A549 (cell line): ENCODE measurements at regions not wholly inside any gene's neighbourhood (a gene's known extent, or its start where the extent isn't known, plus 50 kb on each side); places are given as distances from the start of the nearest gene placed in this dataset.

Source experiments
- ATAC-seq, 2 experiments: fragments of 200-7000 bp in 1 of 2; fragments of >200 bp in 1 of 2; cut with Nextera tagmentation in 1 of 2; cut with Tn5 transposase in 1 of 2; 3 replicates each; pipeline versions ENCODE4 v1.8.0 to v1.9.1; 2018 to 2020; ENCODE audit warnings: mild to moderate bottlenecking in 1 of 2, moderate library complexity in 1 of 2
- CTCF ChIA-PET: fragments of 300-600 bp; sonication (Branson Sonifier 250); formaldehyde crosslinking; extraction: SDS; loops from one replicate; lab custom pipeline; 2021; ENCODE audit warnings: antibody characterized with exemption, inconsistent platforms; lab: Yijun Ruan, JAX
- POLR2A ChIA-PET: fragments of 350-600 bp; formaldehyde crosslinking; extraction: SDS; loops from one replicate; lab custom pipeline; 2021; ENCODE audit warnings: antibody characterized with exemption, inconsistent platforms; lab: Yijun Ruan, JAX
- DNase-seq, 2 experiments: peaks; one replicate each; pipeline versions ENCODE4 v3.0.0 to v3.0.0-alpha.2; 2011 to 2016; ENCODE audit warnings: low read depth in 1 of 2, low spot score in 1 of 2
- FAIRE-seq: peaks from 2 replicates; lab custom pipeline; 2011; peaks lifted over from hg19 to GRCh38; lab: Jason Lieb, UNC
- H3K27ac ChIP-seq, 2 experiments: fragments of >200 bp; sonication (Bioruptor Twin); formaldehyde crosslinking; 3 replicates each; pipeline ENCODE4 v1.5.1; 2016 to 2017
- H3K4me1 ChIP-seq: fragments of >200 bp; sonication (Bioruptor Twin); formaldehyde crosslinking; 3 replicates; pipeline ENCODE4 v1.6.1; 2016
- H3K4me2 ChIP-seq: fragments of >200 bp; sonication (Bioruptor Twin); formaldehyde crosslinking; 3 replicates; pipeline ENCODE4 v1.6.1; 2016
- H3K4me3 ChIP-seq: fragments of >200 bp; sonication (Bioruptor Twin); formaldehyde crosslinking; 3 replicates; pipeline ENCODE4 v1.5.1; 2016
- H3K9me3 ChIP-seq: fragments of >200 bp; sonication (Bioruptor Twin); formaldehyde crosslinking; 3 replicates; pipeline ENCODE4 v1.6.1; 2016
- BHLHE40 ChIP-seq: IDR thresholded peaks from 2 replicates; pipeline ENCODE4 v1.6.1; 2012; ENCODE audit warnings: low read depth, low read length, inconsistent platforms
- CBX2 ChIP-seq: fragments of 200-600 bp; sonication (generic); IDR thresholded peaks from 2 replicates; pipeline ENCODE4 v1.6.1; 2016; ENCODE audit warnings: low read depth, mild to moderate bottlenecking, borderline replicate concordance
- CBX8 ChIP-seq: fragments of 200-600 bp; sonication (generic); IDR thresholded peaks from 2 replicates; pipeline ENCODE4 v1.6.1; 2016
- CEBPB ChIP-seq, 2 experiments: fragments of >200 bp in 1 of 2; sonication (Bioruptor Twin) in 1 of 2; formaldehyde crosslinking in 1 of 2; IDR thresholded peaks; 2 replicates each; pipeline ENCODE4 v1.6.1; 2012 to 2016
- CTCF ChIP-seq: fragments of >200 bp; sonication (Bioruptor Twin); formaldehyde crosslinking; IDR thresholded peaks from 3 replicates; pipeline ENCODE4 v1.5.1; 2016
- E2F6 ChIP-seq: IDR thresholded peaks from 2 replicates; pipeline ENCODE4 v1.6.1; 2012; ENCODE audit warnings: low read depth, borderline replicate concordance
- EHF ChIP-seq: fragments of 250-450 bp; sonication (Bioruptor Pico); IDR thresholded peaks from 2 replicates; pipeline ENCODE4 v1.5.0; 2020; ENCODE audit warnings: mild to moderate bottlenecking
- EHMT2 ChIP-seq: fragments of 200-600 bp; sonication (generic); IDR thresholded peaks from 2 replicates; pipeline ENCODE4 v1.6.1; 2016; ENCODE audit warnings: antibody characterized with exemption, low read depth, mild to moderate bottlenecking, moderate library complexity
- ESRRA ChIP-seq: fragments of 150-350 bp; IDR thresholded peaks from 2 replicates; pipeline ENCODE4 v1.6.1; 2014; ENCODE audit warnings: mild to moderate bottlenecking, low read length, borderline replicate concordance
- FOSL2 ChIP-seq, 2 experiments: fragments of 450-650 bp in 1 of 2; fragments of >200 bp in 1 of 2; sonication (Bioruptor Twin) in 1 of 2; formaldehyde crosslinking; IDR thresholded peaks; 2 replicates each; pipeline versions ENCODE4 v1.5.0 to v1.6.1; 2016 to 2020; ENCODE audit warnings: mild to moderate bottlenecking in 1 of 2, moderate library complexity in 1 of 2
- HDAC2 ChIP-seq: fragments of 200-600 bp; sonication (generic); IDR thresholded peaks from 2 replicates; pipeline ENCODE4 v1.6.1; 2016
- HEYL ChIP-seq: fragments of 250-450 bp; sonication (Bioruptor Pico); IDR thresholded peaks from 2 replicates; pipeline ENCODE4 v1.8.0; 2021; ENCODE audit warnings: mild to moderate bottlenecking, moderate library complexity
- JUN ChIP-seq, 2 experiments: fragments of >200 bp; sonication (Bioruptor Twin); formaldehyde crosslinking; IDR thresholded peaks; 2 replicates in 1 of 2; 3 replicates in 1 of 2; pipeline ENCODE4 v1.6.1; 2016 to 2017
- MAFK ChIP-seq: fragments of 450-650 bp; IDR thresholded peaks from 2 replicates; pipeline ENCODE4 v1.6.1; 2014; ENCODE audit not compliant: partially characterized antibody
- MAZ ChIP-seq: fragments of 150-350 bp; IDR thresholded peaks from 2 replicates; pipeline ENCODE4 v1.6.1; 2014; ENCODE audit warnings: antibody characterized with exemption, low read depth, low read length, borderline replicate concordance
- NFE2L2 ChIP-seq: fragments of 150-350 bp; conservative IDR thresholded peaks from 2 replicates; pipeline ENCODE4 v1.6.1; 2014; ENCODE audit warnings: low read length
- NPAS2 ChIP-seq: fragments of 250-450 bp; sonication (Bioruptor Pico); IDR thresholded peaks from 2 replicates; pipeline ENCODE4 v1.8.0; 2022; ENCODE audit warnings: mild to moderate bottlenecking, moderate library complexity, borderline replicate concordance
- NR3C1 ChIP-seq: fragments of >200 bp; sonication (Bioruptor Twin); formaldehyde crosslinking; IDR thresholded peaks from 3 replicates; pipeline ENCODE4 v1.6.1; 2017
- POLR2A ChIP-seq: IDR thresholded peaks from 2 replicates; pipeline ENCODE4 v1.6.1; 2012; ENCODE audit warnings: mild to moderate bottlenecking, low read length
- RAD21 ChIP-seq, 2 experiments: fragments of >200 bp in 1 of 2; sonication (Bioruptor Twin) in 1 of 2; formaldehyde crosslinking in 1 of 2; IDR thresholded peaks in 1 of 2; conservative IDR thresholded peaks in 1 of 2; 2 replicates in 1 of 2; 3 replicates in 1 of 2; pipeline ENCODE4 v1.6.1; 2012 to 2018; ENCODE audit warnings: inconsistent platforms in 1 of 2
- RFX5 ChIP-seq: fragments of 450-650 bp; IDR thresholded peaks from 2 replicates; pipeline ENCODE4 v1.7.1; 2014; ENCODE audit warnings: antibody characterized with exemption, mild to moderate bottlenecking, moderate library complexity
- SREBF2 ChIP-seq: fragments of 450-650 bp; IDR thresholded peaks from 2 replicates; pipeline ENCODE4 v1.6.1; 2014; ENCODE audit warnings: mild to moderate bottlenecking, moderate library complexity
- TP53 ChIP-seq: fragments of 250-450 bp; sonication (Bioruptor Pico); IDR thresholded peaks from 2 replicates; pipeline ENCODE4 v1.5.0; 2021; ENCODE audit warnings: mild to moderate bottlenecking, moderate library complexity
- USF2 ChIP-seq: fragments of 450-650 bp; IDR thresholded peaks from 2 replicates; pipeline ENCODE4 v1.6.1; 2014; ENCODE audit warnings: antibody characterized with exemption
- ZFP36 ChIP-seq: fragments of 450-650 bp; IDR thresholded peaks from 2 replicates; pipeline ENCODE4 v1.6.1; 2014; ENCODE audit warnings: borderline replicate concordance; ENCODE audit not compliant: partially characterized antibody
- ZSCAN20 ChIP-seq: fragments of 250-450 bp; sonication (Bioruptor Pico); IDR thresholded peaks from 2 replicates; pipeline ENCODE4 v1.8.0; 2022; ENCODE audit warnings: mild to moderate bottlenecking, moderate library complexity
- WGBS: methylation state at CpG from one replicate; pipeline ENCODE4 v1.1.6; 2017; ENCODE audit errors: missing lambda C conversion rate; 5-methylcytosine and 5-hydroxymethylcytosine counted together

GRCh38 chr4:139611391-139611790 is 54.2 kb upstream of the MGST2 start:
- WGBS, result 91% methylated on average over 3 of the region's 3 CpGs
- H3K4me1 ChIP-seq, result peaks cover 40% of the 10 kb centered on the region
- no peak overlapping the region for H3K4me3 ChIP-seq
- no peak for ATAC-seq
- no peak for FAIRE-seq
- TF ChIP-seq NPAS2 (CRISPR knock-in tag), result no peak
- TF ChIP-seq EHF (CRISPR knock-in tag), result no peak
- TF ChIP-seq NR3C1, result no peak
- TF ChIP-seq JUN (IDR thresholded peaks at IDR 0.05), result no peak
- no peak for TF ChIP-seq CBX8
- TF ChIP-seq RFX5, result no peak
- DNase-seq, result no peak
- H3K9me3 ChIP-seq, result no peaks in the 10 kb centered on the region
- H3K4me2 ChIP-seq, result no peak overlapping the region
- ChIA-PET CTCF (interaction anchor here (1.0 to 1.1 kb wide), 3 partner anchors 15 to 43 kb away, joined by 3 to 5 read pairs (median 4); no protein-coding TSS in a partner anchor), POLR2A (no interaction called here)
- H3K27ac ChIP-seq, result peak overlapping the region in 1 of 2 experiments; percentile 94; a peak in 2 of 6 replicates

- CTCF ChIA-PET, result interaction anchor here (0.6 to 2.8 kb wide), 5 partner anchors 8 to 112 kb away, joined by 3 to 15 read pairs (median 4); no protein-coding TSS in a partner anchor
- peak in 1 of 2 experiments; percentile 53 for DNase-seq
- no peaks in the 10 kb centered on the region for H3K9me3 ChIP-seq
- H3K4me3 ChIP-seq, result no peak overlapping the region
- peak overlapping the region; percentile 94 for H3K27ac ChIP-seq
- peak overlapping the region; percentile 77 for H3K4me2 ChIP-seq
- TF ChIP-seq FOSL2 (IDR thresholded peaks at IDR 0.05), result no peak
- TF ChIP-seq FOSL2 (CRISPR knock-in tag; IDR thresholded peaks at IDR 0.05), result peak; percentile 48
- TF ChIP-seq CBX8, result no peak
- TF ChIP-seq MAFK, result peak; percentile 65
- TF ChIP-seq SREBF2, result no peak
- no peak for FAIRE-seq
- H3K4me1 ChIP-seq, result peaks cover 49% of the 10 kb centered on the region
- POLR2A ChIA-PET, result no interaction called here
- peak; percentile 57 to 73; a peak in 4 of 6 replicates for ATAC-seq
Observed at GRCh38 chr4:139609647-139610046, 53.6 kb upstream of the SETD7 start.

- no peak for FAIRE-seq
- CTCF ChIA-PET, result interaction anchor here (1.1 to 9.5 kb wide), 5 partner anchors 10 to 154 kb away, joined by 3 to 260 read pairs (median 64); no protein-coding TSS in a partner anchor
- Histone ChIP-seq H3K4me3 (peak overlapping the region; percentile 42), H3K27ac (peak overlapping the region; percentile 94), H3K4me1 (peaks cover 58% of the 10 kb centered on the region), H3K4me2 (peak overlapping the region; percentile 77), H3K9me3 (no peaks in the 10 kb centered on the region)
- DNase-seq, result no peak
- ATAC-seq, result no peak
- POLR2A ChIA-PET, result interaction anchor here (0.6 to 1.6 kb wide), 2 partner anchors 24 to 51 kb away, joined by 6 read pairs; partner anchors contain the start of gene SETD7
- WGBS, result 31% methylated on average over 3 of the region's 3 CpGs
- TF ChIP-seq EHF (CRISPR knock-in tag), result no peak
- TF ChIP-seq CEBPB (IDR thresholded peaks at IDR 0.05), result peak; percentile 83 to 95
- TF ChIP-seq MAZ, result no peak
- TF ChIP-seq ZSCAN20 (CRISPR knock-in tag), result no peak
- TF ChIP-seq TP53 (CRISPR knock-in tag), result no peak
- no peak for TF ChIP-seq ESRRA
Observed at GRCh38 chr4:139607502-139608060, 51.6 kb upstream of the SETD7 start.

GRCh38 chr4:139606579-139607501 is 50.8 kb upstream of the SETD7 start:
- Histone ChIP-seq H3K27ac (peak overlapping the region; percentile 94), H3K4me3 (peak overlapping the region; percentile 42), H3K4me1 (peaks cover 63% of the 10 kb centered on the region), H3K4me2 (peak overlapping the region; percentile 77), H3K9me3 (no peaks in the 10 kb centered on the region)
- FAIRE-seq, result no peak
- ChIA-PET CTCF (interaction anchor here (1.1 to 9.5 kb wide), 7 partner anchors 10 to 154 kb away, joined by 3 to 260 read pairs (median 11); no protein-coding TSS in a partner anchor), POLR2A (interaction anchor here (0.6 to 1.6 kb wide), 3 partner anchors 24 to 50 kb away, joined by 3 to 6 read pairs (median 6); partner anchors contain the start of gene SETD7)
- peak; percentile 58 to 86 for DNase-seq
- 5% methylated on average over 18 of the region's 18 CpGs for WGBS
- peak; percentile 84 to 88 for ATAC-seq
- TF ChIP-seq E2F6 (peak; percentile 77; the same call in 1 of the 2 replicates), CBX2 (no peak), RAD21 (conservative IDR thresholded peaks at IDR 0.05 in 1 of 2, IDR thresholded peaks at IDR 0.05 in 1 of 2) (no peak), CTCF (no peak), POLR2A (peak; percentile 35), ZFP36 (no peak), EHMT2 (no peak), HDAC2 (no peak), USF2 (peak; percentile 68), NFE2L2 (peak; percentile 81), HEYL (no peak), BHLHE40 (no peak)
